ENCODE measurements at regions not wholly inside any gene's neighbourhood (a gene's known extent, or its start where the extent isn't known, plus 50 kb on each side); places are given as distances from the start of the nearest gene placed in this dataset.

DNA sequence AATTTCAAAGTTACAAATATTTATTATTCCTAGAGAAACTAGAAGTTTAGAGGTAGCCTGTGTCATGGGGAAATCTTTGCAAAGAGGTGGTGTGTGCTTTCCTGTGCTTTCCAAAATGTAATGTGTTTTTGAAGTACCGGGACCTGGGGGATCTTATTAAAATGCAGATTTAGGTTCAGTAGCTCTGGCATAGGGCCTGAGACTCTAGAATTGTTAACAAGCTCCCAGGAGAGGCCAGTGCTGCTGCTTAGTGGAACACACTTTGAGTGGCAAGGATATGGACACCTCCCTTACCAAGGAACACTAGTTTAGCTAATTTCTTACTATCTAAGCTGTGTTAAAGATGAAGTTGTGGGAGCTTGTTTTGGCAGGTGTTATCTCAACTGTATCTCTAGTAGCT, 428.9 kb downstream of the VGLL3 start (continued):
- TF ChIP-seq, protein P1, sequence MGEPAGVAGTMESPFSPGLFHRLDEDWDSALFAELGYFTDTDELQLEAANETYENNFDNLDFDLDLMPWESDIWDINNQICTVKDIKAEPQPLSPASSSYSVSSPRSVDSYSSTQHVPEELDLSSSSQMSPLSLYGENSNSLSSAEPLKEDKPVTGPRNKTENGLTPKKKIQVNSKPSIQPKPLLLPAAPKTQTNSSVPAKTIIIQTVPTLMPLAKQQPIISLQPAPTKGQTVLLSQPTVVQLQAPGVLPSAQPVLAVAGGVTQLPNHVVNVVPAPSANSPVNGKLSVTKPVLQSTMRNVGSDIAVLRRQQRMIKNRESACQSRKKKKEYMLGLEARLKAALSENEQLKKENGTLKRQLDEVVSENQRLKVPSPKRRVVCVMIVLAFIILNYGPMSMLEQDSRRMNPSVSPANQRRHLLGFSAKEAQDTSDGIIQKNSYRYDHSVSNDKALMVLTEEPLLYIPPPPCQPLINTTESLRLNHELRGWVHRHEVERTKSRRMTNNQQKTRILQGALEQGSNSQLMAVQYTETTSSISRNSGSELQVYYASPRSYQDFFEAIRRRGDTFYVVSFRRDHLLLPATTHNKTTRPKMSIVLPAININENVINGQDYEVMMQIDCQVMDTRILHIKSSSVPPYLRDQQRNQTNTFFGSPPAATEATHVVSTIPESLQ (CRISPR knock-in tag; IDR thresholded peaks at IDR 0.05): no peak
- TF ChIP-seq NFE2L1 (CRISPR knock-in tag; IDR thresholded peaks at IDR 0.05) (no peak), MYBL2 (CRISPR knock-in tag; IDR thresholded peaks at IDR 0.05) (no peak), HMGA2 (CRISPR knock-in tag; IDR thresholded peaks at IDR 0.05) (no peak), MXD4 (CRISPR knock-in tag; IDR thresholded peaks at IDR 0.05; ENCODE audit: borderline replicate concordance) (no peak), RELA (CRISPR knock-in tag; IDR thresholded peaks at IDR 0.05; ENCODE audit: borderline replicate concordance) (no peak), ZBTB21 (CRISPR knock-in tag; IDR thresholded peaks at IDR 0.05; ENCODE audit: borderline replicate concordance) (no peak), ELF4 (CRISPR knock-in tag; IDR thresholded peaks at IDR 0.05; ENCODE audit: low read depth) (no peak), EMX1 (CRISPR knock-in tag; IDR thresholded peaks at IDR 0.05) (no peak)
- TF ChIP-seq, protein P2, sequence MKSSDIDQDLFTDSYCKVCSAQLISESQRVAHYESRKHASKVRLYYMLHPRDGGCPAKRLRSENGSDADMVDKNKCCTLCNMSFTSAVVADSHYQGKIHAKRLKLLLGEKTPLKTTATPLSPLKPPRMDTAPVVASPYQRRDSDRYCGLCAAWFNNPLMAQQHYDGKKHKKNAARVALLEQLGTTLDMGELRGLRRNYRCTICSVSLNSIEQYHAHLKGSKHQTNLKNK (CRISPR knock-in tag; IDR thresholded peaks at IDR 0.05): no peak

DNA sequence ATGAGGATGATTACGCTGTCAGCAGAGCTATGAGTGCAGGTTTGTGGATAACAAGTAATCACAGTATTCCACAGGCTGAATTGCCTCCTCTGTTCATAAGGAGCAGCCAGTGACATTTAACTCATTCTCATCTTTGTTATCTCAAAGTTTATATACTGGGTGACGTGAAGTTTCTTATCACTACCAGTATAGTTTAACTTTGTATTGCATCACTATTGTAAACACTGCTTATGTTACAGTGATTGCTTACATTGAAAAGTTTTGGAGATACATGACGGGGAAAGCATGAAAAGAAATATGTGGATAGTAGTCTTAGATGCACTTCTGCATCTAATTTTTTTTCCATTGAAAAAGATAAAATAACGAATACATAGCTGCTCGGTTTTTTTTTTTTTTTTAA, 429.7 kb downstream of the VGLL3 start:
- no peak for ATAC-seq
- no peak overlapping the region for H3K27ac Mint-ChIP-seq
- no peaks in the 10 kb centered on the region for H3K36me3 Mint-ChIP-seq
- TF ChIP-seq NR2C2 (CRISPR knock-in tag; IDR thresholded peaks at IDR 0.05) (no peak), FOXK1 (CRISPR knock-in tag; IDR thresholded peaks at IDR 0.05) (no peak), ZNF219 (CRISPR knock-in tag; IDR thresholded peaks at IDR 0.05; ENCODE audit: borderline replicate concordance) (no peak), TEAD4 (CRISPR knock-in tag; IDR thresholded peaks at IDR 0.05) (no peak), EMX1 (CRISPR knock-in tag; IDR thresholded peaks at IDR 0.05) (no peak), ZNF416 (CRISPR knock-in tag; IDR thresholded peaks at IDR 0.05) (no peak), ZBTB21 (CRISPR knock-in tag; IDR thresholded peaks at IDR 0.05; ENCODE audit: borderline replicate concordance) (no peak), ATF1 (CRISPR knock-in tag; IDR thresholded peaks at IDR 0.05) (no peak), CREB1 (CRISPR knock-in tag; IDR thresholded peaks at IDR 0.05) (no peak), RORB (CRISPR knock-in tag; IDR thresholded peaks at IDR 0.05) (no peak), OVOL2 (CRISPR knock-in tag; IDR thresholded peaks at IDR 0.05; ENCODE audit: borderline replicate concordance) (no peak)
- TF ChIP-seq, protein P3, sequence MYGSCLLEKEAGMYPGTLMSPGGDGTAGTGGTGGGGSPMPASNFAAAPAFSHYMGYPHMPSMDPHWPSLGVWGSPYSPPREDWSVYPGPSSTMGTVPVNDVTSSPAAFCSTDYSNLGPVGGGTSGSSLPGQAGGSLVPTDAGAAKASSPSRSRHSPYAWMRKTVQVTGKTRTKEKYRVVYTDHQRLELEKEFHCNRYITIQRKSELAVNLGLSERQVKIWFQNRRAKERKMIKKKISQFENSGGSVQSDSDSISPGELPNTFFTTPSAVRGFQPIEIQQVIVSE (CRISPR knock-in tag; IDR thresholded peaks at IDR 0.05; ENCODE audit: borderline replicate concordance): no peak
- TF ChIP-seq, protein P4, sequence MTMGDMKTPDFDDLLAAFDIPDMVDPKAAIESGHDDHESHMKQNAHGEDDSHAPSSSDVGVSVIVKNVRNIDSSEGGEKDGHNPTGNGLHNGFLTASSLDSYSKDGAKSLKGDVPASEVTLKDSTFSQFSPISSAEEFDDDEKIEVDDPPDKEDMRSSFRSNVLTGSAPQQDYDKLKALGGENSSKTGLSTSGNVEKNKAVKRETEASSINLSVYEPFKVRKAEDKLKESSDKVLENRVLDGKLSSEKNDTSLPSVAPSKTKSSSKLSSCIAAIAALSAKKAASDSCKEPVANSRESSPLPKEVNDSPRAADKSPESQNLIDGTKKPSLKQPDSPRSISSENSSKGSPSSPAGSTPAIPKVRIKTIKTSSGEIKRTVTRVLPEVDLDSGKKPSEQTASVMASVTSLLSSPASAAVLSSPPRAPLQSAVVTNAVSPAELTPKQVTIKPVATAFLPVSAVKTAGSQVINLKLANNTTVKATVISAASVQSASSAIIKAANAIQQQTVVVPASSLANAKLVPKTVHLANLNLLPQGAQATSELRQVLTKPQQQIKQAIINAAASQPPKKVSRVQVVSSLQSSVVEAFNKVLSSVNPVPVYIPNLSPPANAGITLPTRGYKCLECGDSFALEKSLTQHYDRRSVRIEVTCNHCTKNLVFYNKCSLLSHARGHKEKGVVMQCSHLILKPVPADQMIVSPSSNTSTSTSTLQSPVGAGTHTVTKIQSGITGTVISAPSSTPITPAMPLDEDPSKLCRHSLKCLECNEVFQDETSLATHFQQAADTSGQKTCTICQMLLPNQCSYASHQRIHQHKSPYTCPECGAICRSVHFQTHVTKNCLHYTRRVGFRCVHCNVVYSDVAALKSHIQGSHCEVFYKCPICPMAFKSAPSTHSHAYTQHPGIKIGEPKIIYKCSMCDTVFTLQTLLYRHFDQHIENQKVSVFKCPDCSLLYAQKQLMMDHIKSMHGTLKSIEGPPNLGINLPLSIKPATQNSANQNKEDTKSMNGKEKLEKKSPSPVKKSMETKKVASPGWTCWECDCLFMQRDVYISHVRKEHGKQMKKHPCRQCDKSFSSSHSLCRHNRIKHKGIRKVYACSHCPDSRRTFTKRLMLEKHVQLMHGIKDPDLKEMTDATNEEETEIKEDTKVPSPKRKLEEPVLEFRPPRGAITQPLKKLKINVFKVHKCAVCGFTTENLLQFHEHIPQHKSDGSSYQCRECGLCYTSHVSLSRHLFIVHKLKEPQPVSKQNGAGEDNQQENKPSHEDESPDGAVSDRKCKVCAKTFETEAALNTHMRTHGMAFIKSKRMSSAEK (CRISPR knock-in tag; IDR thresholded peaks at IDR 0.05; ENCODE audit: borderline replicate concordance): no peak
- TF ChIP-seq, protein P5, sequence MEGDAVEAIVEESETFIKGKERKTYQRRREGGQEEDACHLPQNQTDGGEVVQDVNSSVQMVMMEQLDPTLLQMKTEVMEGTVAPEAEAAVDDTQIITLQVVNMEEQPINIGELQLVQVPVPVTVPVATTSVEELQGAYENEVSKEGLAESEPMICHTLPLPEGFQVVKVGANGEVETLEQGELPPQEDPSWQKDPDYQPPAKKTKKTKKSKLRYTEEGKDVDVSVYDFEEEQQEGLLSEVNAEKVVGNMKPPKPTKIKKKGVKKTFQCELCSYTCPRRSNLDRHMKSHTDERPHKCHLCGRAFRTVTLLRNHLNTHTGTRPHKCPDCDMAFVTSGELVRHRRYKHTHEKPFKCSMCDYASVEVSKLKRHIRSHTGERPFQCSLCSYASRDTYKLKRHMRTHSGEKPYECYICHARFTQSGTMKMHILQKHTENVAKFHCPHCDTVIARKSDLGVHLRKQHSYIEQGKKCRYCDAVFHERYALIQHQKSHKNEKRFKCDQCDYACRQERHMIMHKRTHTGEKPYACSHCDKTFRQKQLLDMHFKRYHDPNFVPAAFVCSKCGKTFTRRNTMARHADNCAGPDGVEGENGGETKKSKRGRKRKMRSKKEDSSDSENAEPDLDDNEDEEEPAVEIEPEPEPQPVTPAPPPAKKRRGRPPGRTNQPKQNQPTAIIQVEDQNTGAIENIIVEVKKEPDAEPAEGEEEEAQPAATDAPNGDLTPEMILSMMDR (IDR thresholded peaks at IDR 0.05): no peak
- TF ChIP-seq, protein P2 (CRISPR knock-in tag; IDR thresholded peaks at IDR 0.05): no peak
- TF ChIP-seq, protein P6, sequence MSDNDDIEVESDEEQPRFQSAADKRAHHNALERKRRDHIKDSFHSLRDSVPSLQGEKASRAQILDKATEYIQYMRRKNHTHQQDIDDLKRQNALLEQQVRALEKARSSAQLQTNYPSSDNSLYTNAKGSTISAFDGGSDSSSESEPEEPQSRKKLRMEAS (CRISPR knock-in tag; IDR thresholded peaks at IDR 0.05): no peak
- TF ChIP-seq, protein P7, sequence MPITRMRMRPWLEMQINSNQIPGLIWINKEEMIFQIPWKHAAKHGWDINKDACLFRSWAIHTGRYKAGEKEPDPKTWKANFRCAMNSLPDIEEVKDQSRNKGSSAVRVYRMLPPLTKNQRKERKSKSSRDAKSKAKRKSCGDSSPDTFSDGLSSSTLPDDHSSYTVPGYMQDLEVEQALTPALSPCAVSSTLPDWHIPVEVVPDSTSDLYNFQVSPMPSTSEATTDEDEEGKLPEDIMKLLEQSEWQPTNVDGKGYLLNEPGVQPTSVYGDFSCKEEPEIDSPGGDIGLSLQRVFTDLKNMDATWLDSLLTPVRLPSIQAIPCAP (CRISPR knock-in tag; IDR thresholded peaks at IDR 0.05): no peak
- TF ChIP-seq, protein P8, sequence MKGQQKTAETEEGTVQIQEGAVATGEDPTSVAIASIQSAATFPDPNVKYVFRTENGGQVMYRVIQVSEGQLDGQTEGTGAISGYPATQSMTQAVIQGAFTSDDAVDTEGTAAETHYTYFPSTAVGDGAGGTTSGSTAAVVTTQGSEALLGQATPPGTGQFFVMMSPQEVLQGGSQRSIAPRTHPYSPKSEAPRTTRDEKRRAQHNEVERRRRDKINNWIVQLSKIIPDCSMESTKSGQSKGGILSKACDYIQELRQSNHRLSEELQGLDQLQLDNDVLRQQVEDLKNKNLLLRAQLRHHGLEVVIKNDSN (CRISPR knock-in tag; IDR thresholded peaks at IDR 0.05): no peak
- TF ChIP-seq, protein P9, sequence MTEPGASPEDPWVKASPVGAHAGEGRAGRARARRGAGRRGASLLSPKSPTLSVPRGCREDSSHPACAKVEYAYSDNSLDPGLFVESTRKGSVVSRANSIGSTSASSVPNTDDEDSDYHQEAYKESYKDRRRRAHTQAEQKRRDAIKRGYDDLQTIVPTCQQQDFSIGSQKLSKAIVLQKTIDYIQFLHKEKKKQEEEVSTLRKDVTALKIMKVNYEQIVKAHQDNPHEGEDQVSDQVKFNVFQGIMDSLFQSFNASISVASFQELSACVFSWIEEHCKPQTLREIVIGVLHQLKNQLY (CRISPR knock-in tag; IDR thresholded peaks at IDR 0.05): no peak

More for the DNA sequence above, 429.7 kb downstream of the VGLL3 start:
- H3K4me1 Mint-ChIP-seq: peaks cover 22% of the 10 kb centered on the region
- POLR2A ChIA-PET: no interaction called here
- DNase-seq (ENCODE audit: low spot score): no peak
- H3K27me3 Mint-ChIP-seq (ENCODE audit: low read depth): no peaks in the 10 kb centered on the region
- no peaks in the 10 kb centered on the region for H3K9me3 Mint-ChIP-seq
- no peak overlapping the region for H3K4me3 Mint-ChIP-seq
- CTCF ChIA-PET: interaction anchor here (1.3 kb wide), 1 partner anchor 94 kb away, joined by 3 read pairs; no protein-coding TSS in a partner anchor

Measured in WTC11 (cell line).